ENCODE measurements at regions not wholly inside any gene's neighbourhood (a gene's known extent, or its start where the extent isn't known, plus 50 kb on each side); places are given as distances from the start of the nearest gene placed in this dataset.

- Mint-ChIP-seq H3K36me3 (ENCODE audit: low read depth) (no peaks in the 10 kb centered on the region), H3K27me3 (ENCODE audit: low read depth) (peaks cover 2% of the 10 kb centered on the region), H3K4me3 (no peak overlapping the region), H3K4me1 (peaks cover 12% of the 10 kb centered on the region), H3K9me3 (no peaks in the 10 kb centered on the region), H3K27ac (ENCODE audit: unreplicated experiment) (no peak overlapping the region)
- TF ChIP-seq, protein P1, sequence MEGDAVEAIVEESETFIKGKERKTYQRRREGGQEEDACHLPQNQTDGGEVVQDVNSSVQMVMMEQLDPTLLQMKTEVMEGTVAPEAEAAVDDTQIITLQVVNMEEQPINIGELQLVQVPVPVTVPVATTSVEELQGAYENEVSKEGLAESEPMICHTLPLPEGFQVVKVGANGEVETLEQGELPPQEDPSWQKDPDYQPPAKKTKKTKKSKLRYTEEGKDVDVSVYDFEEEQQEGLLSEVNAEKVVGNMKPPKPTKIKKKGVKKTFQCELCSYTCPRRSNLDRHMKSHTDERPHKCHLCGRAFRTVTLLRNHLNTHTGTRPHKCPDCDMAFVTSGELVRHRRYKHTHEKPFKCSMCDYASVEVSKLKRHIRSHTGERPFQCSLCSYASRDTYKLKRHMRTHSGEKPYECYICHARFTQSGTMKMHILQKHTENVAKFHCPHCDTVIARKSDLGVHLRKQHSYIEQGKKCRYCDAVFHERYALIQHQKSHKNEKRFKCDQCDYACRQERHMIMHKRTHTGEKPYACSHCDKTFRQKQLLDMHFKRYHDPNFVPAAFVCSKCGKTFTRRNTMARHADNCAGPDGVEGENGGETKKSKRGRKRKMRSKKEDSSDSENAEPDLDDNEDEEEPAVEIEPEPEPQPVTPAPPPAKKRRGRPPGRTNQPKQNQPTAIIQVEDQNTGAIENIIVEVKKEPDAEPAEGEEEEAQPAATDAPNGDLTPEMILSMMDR (conservative IDR thresholded peaks at IDR 0.05): no peak
- no peak for DNase-seq (ENCODE audit: low read depth, low spot score)
Measured at GRCh38 chr4:24235618-24236017, 345.8 kb upstream of the PPARGC1A start.

- Mint-ChIP-seq H3K27ac (ENCODE audit: unreplicated experiment) (no peak overlapping the region), H3K4me3 (no peak overlapping the region), H3K9me3 (peaks cover 2% of the 10 kb centered on the region), H3K27me3 (ENCODE audit: low read depth) (peaks cover 2% of the 10 kb centered on the region), H3K36me3 (ENCODE audit: low read depth) (no peaks in the 10 kb centered on the region), H3K4me1 (peaks cover 11% of the 10 kb centered on the region)
- DNase-seq (ENCODE audit: low read depth, low spot score): no peak
- TF ChIP-seq, protein P1 (conservative IDR thresholded peaks at IDR 0.05): no peak
Measured at GRCh38 chr4:24234288-24234848, 344.5 kb upstream of the PPARGC1A start.

- Mint-ChIP-seq H3K36me3 (ENCODE audit: low read depth) (no peaks in the 10 kb centered on the region), H3K27ac (ENCODE audit: unreplicated experiment) (no peak overlapping the region), H3K27me3 (ENCODE audit: low read depth) (peaks cover 5% of the 10 kb centered on the region), H3K4me3 (no peak overlapping the region), H3K4me1 (peaks cover 11% of the 10 kb centered on the region), H3K9me3 (peaks cover 2% of the 10 kb centered on the region)
- no peak for DNase-seq (ENCODE audit: low read depth, low spot score)
- TF ChIP-seq, protein P1 (conservative IDR thresholded peaks at IDR 0.05): no peak
Measured at GRCh38 chr4:24230955-24231354, 341.1 kb upstream of the PPARGC1A start.

- Mint-ChIP-seq H3K27ac (ENCODE audit: unreplicated experiment) (no peak overlapping the region), H3K36me3 (ENCODE audit: low read depth) (no peaks in the 10 kb centered on the region), H3K4me1 (peaks cover 11% of the 10 kb centered on the region), H3K4me3 (no peak overlapping the region), H3K9me3 (peaks cover 2% of the 10 kb centered on the region), H3K27me3 (ENCODE audit: low read depth) (peaks cover 8% of the 10 kb centered on the region)
- TF ChIP-seq, protein P1 (conservative IDR thresholded peaks at IDR 0.05): no peak
- no peak for DNase-seq (ENCODE audit: low read depth, low spot score)
Measured at GRCh38 chr4:24229978-24230377, 340.1 kb upstream of the PPARGC1A start.

- TF ChIP-seq, protein P1 (conservative IDR thresholded peaks at IDR 0.05): no peak
- Mint-ChIP-seq H3K4me3 (no peak overlapping the region), H3K27me3 (ENCODE audit: low read depth) (peaks cover 10% of the 10 kb centered on the region), H3K27ac (ENCODE audit: unreplicated experiment) (no peak overlapping the region), H3K4me1 (peaks cover 6% of the 10 kb centered on the region), H3K36me3 (ENCODE audit: low read depth) (no peaks in the 10 kb centered on the region), H3K9me3 (peaks cover 2% of the 10 kb centered on the region)
- DNase-seq (ENCODE audit: low read depth, low spot score): no peak
Measured at GRCh38 chr4:24228692-24229091, 338.8 kb upstream of the PPARGC1A start.
